ENCODE measurements at regions not wholly inside any gene's neighbourhood (a gene's known extent, or its start where the extent isn't known, plus 50 kb on each side); places are given as distances from the start of the nearest gene placed in this dataset.
"Not testable (repeated sequence)": the region's sequence is repeated elsewhere in the genome, so short reads cannot be mapped to it uniquely, and the experiment has no call there.

DNA sequence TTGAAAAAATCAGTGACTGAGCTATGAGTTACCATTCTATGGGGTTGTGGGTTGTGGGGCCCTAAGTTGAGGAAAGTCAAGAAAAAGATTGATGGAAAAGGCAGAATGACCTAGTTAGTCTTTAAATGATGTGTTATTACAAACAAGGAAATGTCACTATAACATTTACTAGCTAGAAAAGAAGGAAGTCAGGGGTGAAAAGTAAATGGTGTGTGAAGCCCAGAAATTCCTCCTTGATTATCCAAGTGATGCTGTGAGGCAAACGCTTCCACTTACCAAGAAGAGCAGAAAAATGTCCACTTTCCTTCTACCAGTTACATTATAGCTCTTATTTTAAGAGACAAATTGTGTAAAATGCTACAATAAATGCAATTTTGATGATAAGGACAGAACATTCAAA, 285.3 kb upstream of the DPP6 start:
- H3K9me3 ChIP-seq (ENCODE audit: low read depth, low read length, poor library complexity, severe bottlenecking); H3K4me1 ChIP-seq (ENCODE audit: insufficient read depth, low read length, poor library complexity, severe bottlenecking); H3K36me3 ChIP-seq (ENCODE audit: insufficient read depth, low read length, poor library complexity, severe bottlenecking); DNase-seq (ENCODE audit: low spot score); POLR2A ChIA-PET (ENCODE audit: low non-redundant PET); BruUV-seq (replicated peaks); H3K4me3 ChIP-seq (ENCODE audit: low read depth, low read length, poor library complexity, severe bottlenecking); H3K27me3 ChIP-seq (replicated peaks; ENCODE audit: insufficient read depth, low read depth, low read length, poor library complexity); H3K27ac ChIP-seq (ENCODE audit: low read depth, low read length, poor library complexity, severe bottlenecking); intact Hi-C loops (cut with micrococcal nuclease; ENCODE audit: unreplicated experiment); CTCF ChIA-PET: not testable (repeated sequence)

DNA sequence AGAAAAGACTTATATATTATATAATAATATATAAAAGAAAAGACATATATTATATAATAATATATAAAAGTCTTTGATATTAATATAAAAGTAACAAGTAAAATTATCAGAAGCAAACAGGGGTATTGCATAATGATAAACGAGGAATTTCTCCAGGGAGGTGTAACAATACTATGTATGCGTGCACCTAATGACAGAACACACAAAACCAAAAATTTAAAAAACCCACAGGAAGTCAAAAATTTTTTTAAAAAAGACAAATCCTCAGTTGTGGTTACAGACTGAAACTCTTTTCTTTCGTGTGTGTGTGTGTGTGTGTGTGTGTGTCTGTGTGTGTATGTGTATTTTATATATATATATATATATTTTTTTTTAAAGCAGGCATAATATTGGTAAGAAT, 279.2 kb upstream of the DPP6 start:
- DNase-seq (ENCODE audit: low spot score) = no peak
- Histone ChIP-seq H3K27ac (ENCODE audit: low read depth, low read length, poor library complexity, severe bottlenecking) (no peak overlapping the region), H3K27me3 (replicated peaks; ENCODE audit: insufficient read depth, low read depth, low read length, poor library complexity) (no peaks in the 10 kb centered on the region), H3K36me3 (ENCODE audit: insufficient read depth, low read length, poor library complexity, severe bottlenecking) (no peaks in the 10 kb centered on the region), H3K4me1 (ENCODE audit: insufficient read depth, low read length, poor library complexity, severe bottlenecking) (no peaks in the 10 kb centered on the region), H3K4me3 (ENCODE audit: low read depth, low read length, poor library complexity, severe bottlenecking) (no peak overlapping the region), H3K9me3 (ENCODE audit: low read depth, low read length, poor library complexity, severe bottlenecking) (no peaks in the 10 kb centered on the region)
- POLR2A ChIA-PET (ENCODE audit: low non-redundant PET) = no interaction called here
- CTCF ChIA-PET = no interaction called here
- intact Hi-C loops (cut with micrococcal nuclease; ENCODE audit: unreplicated experiment) = no loop called here
- no TSS peak for BruUV-seq (replicated peaks)
- TF ChIP-seq, protein P1, sequence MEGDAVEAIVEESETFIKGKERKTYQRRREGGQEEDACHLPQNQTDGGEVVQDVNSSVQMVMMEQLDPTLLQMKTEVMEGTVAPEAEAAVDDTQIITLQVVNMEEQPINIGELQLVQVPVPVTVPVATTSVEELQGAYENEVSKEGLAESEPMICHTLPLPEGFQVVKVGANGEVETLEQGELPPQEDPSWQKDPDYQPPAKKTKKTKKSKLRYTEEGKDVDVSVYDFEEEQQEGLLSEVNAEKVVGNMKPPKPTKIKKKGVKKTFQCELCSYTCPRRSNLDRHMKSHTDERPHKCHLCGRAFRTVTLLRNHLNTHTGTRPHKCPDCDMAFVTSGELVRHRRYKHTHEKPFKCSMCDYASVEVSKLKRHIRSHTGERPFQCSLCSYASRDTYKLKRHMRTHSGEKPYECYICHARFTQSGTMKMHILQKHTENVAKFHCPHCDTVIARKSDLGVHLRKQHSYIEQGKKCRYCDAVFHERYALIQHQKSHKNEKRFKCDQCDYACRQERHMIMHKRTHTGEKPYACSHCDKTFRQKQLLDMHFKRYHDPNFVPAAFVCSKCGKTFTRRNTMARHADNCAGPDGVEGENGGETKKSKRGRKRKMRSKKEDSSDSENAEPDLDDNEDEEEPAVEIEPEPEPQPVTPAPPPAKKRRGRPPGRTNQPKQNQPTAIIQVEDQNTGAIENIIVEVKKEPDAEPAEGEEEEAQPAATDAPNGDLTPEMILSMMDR (conservative IDR thresholded peaks at IDR 0.05; ENCODE audit: low read depth, low read length) = no peak
- TF ChIP-seq EZH2 (IDR thresholded peaks at IDR 0.05; ENCODE audit: borderline replicate concordance, low read depth, low read length, poor library complexity, severe bottlenecking) = no peak

- H3K4me3 ChIP-seq (ENCODE audit: low read depth, low read length, poor library complexity, severe bottlenecking); CTCF ChIA-PET; H3K4me1 ChIP-seq (ENCODE audit: insufficient read depth, low read length, poor library complexity, severe bottlenecking); H3K9me3 ChIP-seq (ENCODE audit: low read depth, low read length, poor library complexity, severe bottlenecking); intact Hi-C loops (cut with micrococcal nuclease; ENCODE audit: unreplicated experiment); POLR2A ChIA-PET (ENCODE audit: low non-redundant PET); H3K27me3 ChIP-seq (replicated peaks; ENCODE audit: insufficient read depth, low read depth, low read length, poor library complexity); BruUV-seq (replicated peaks); H3K27ac ChIP-seq (ENCODE audit: low read depth, low read length, poor library complexity, severe bottlenecking); H3K36me3 ChIP-seq (ENCODE audit: insufficient read depth, low read length, poor library complexity, severe bottlenecking); DNase-seq (ENCODE audit: low spot score): not testable (repeated sequence)
Observed at GRCh38 chr7:153776940-153777339, 275.3 kb upstream of the DPP6 start.

DNA sequence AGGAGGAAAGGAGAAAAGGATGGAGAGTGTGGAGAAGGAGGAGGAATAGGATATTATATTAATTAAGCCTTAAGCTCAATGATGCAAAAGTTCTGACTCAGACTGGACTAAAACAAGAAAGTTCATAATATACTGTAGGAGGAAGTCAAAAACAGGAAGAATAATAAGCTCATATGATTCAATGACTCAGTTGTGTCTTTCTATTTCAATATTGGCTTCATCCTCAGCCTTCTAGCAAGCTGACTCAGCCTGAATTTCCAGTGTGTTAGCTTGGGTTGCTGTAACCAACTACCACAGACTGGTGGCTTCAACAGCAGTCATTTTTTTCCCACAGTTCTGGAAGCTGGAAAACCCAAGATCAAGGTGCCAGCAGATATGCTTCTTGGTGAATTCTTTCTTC, 254.8 kb upstream of the DPP6 start:
- H3K36me3 ChIP-seq (ENCODE audit: insufficient read depth, low read length, poor library complexity, severe bottlenecking); DNase-seq (ENCODE audit: low spot score); BruUV-seq (replicated peaks); CTCF ChIA-PET; H3K9me3 ChIP-seq (ENCODE audit: low read depth, low read length, poor library complexity, severe bottlenecking); H3K27me3 ChIP-seq (replicated peaks; ENCODE audit: insufficient read depth, low read depth, low read length, poor library complexity); H3K4me1 ChIP-seq (ENCODE audit: insufficient read depth, low read length, poor library complexity, severe bottlenecking); intact Hi-C loops (cut with micrococcal nuclease; ENCODE audit: unreplicated experiment); H3K27ac ChIP-seq (ENCODE audit: low read depth, low read length, poor library complexity, severe bottlenecking); H3K4me3 ChIP-seq (ENCODE audit: low read depth, low read length, poor library complexity, severe bottlenecking); POLR2A ChIA-PET (ENCODE audit: low non-redundant PET): not testable (repeated sequence)

GRCh38 chr7:153808117-153808516, 244.1 kb upstream of the DPP6 start:
- CTCF ChIA-PET = no interaction called here
- no peak for DNase-seq (ENCODE audit: low spot score)
- Histone ChIP-seq H3K9me3 (ENCODE audit: low read depth, low read length, poor library complexity, severe bottlenecking) (no peaks in the 10 kb centered on the region), H3K27me3 (replicated peaks; ENCODE audit: insufficient read depth, low read depth, low read length, poor library complexity) (no peaks in the 10 kb centered on the region), H3K36me3 (ENCODE audit: insufficient read depth, low read length, poor library complexity, severe bottlenecking) (no peaks in the 10 kb centered on the region), H3K4me1 (ENCODE audit: insufficient read depth, low read length, poor library complexity, severe bottlenecking) (no peaks in the 10 kb centered on the region), H3K27ac (ENCODE audit: low read depth, low read length, poor library complexity, severe bottlenecking) (no peak overlapping the region), H3K4me3 (ENCODE audit: low read depth, low read length, poor library complexity, severe bottlenecking) (no peak overlapping the region)
- no TSS peak for BruUV-seq (replicated peaks)
- intact Hi-C loops (cut with micrococcal nuclease; ENCODE audit: unreplicated experiment) = no loop called here
- no peak for TF ChIP-seq EZH2 (IDR thresholded peaks at IDR 0.05; ENCODE audit: borderline replicate concordance, low read depth, low read length, poor library complexity, severe bottlenecking)
- TF ChIP-seq, protein P1 (conservative IDR thresholded peaks at IDR 0.05; ENCODE audit: low read depth, low read length) = no peak
- POLR2A ChIA-PET (ENCODE audit: low non-redundant PET) = no interaction called here

Measured in A673 (cell line).